ENCODE measurements at regions not wholly inside any gene's neighbourhood (a gene's known extent, or its start where the extent isn't known, plus 50 kb on each side); places are given as distances from the start of the nearest gene placed in this dataset.

- no peaks in the 10 kb centered on the region for H3K79me2 ChIP-seq (ENCODE audit: control insufficient read depth, insufficient read depth, low read length)
- no peak overlapping the region for H3K9ac ChIP-seq (ENCODE audit: control insufficient read depth, extremely low read depth, insufficient read depth, low read length)
- no peak for TF ChIP-seq CTCF (optimal IDR thresholded peaks at IDR 0.05 in 1 of 3, IDR thresholded peaks at IDR 0.05 in 1 of 3, conservative IDR thresholded peaks at IDR 0.05 in 1 of 3; ENCODE audit: extremely low read depth in 1 of 3, insufficient read depth in 2 of 3, low read length in 3 of 3)
- TF ChIP-seq EZH2 (IDR thresholded peaks at IDR 0.05; ENCODE audit: low read length): no peak
- H3K27me3 ChIP-seq (ENCODE audit: control insufficient read depth, extremely low read depth, insufficient read depth, low read length): no peaks in the 10 kb centered on the region
- DNase-seq (ENCODE audit: low read depth, low spot score) (no peak), FAIRE-seq (no peak)
- no peaks in the 10 kb centered on the region for H3K9me1 ChIP-seq (ENCODE audit: control insufficient read depth, extremely low read depth, insufficient read depth, low read length)
- no peaks in the 10 kb centered on the region for H4K20me1 ChIP-seq (ENCODE audit: control insufficient read depth, extremely low read depth, insufficient read depth, low read length)
- H3K4me3 ChIP-seq (ENCODE audit: control insufficient read depth in 2 of 3, extremely low read depth in 1 of 3, insufficient read depth in 2 of 3, low read depth in 1 of 3, low read length in 3 of 3): no peak overlapping the region
- H3K4me1 ChIP-seq (ENCODE audit: control insufficient read depth, extremely low read depth, insufficient read depth, low read length): no peaks in the 10 kb centered on the region
- no peak overlapping the region for H2AFZ ChIP-seq (ENCODE audit: control insufficient read depth, low read length)
- H3K4me2 ChIP-seq (ENCODE audit: control insufficient read depth, extremely low read depth, insufficient read depth, low read depth, low read length): no peak overlapping the region
- dilution Hi-C loops (cut with MboI; ENCODE audit: extremely low pct_ligation_motif_present, low sequenced_read_pairs): no loop called here
- no peaks in the 10 kb centered on the region for H3K9me3 ChIP-seq (ENCODE audit: control insufficient read depth, low read depth, low read length)
- H3K27ac ChIP-seq (ENCODE audit: control insufficient read depth, insufficient read depth, low read length): no peak overlapping the region
- no peaks in the 10 kb centered on the region for H3K36me3 ChIP-seq (ENCODE audit: control insufficient read depth in 2 of 2, extremely low read depth in 1 of 2, insufficient read depth in 2 of 2, low read length in 2 of 2)
Measured at GRCh38 chr20:16942051-16942450, 193.9 kb downstream of the OTOR start.

- Histone ChIP-seq H3K4me2 (ENCODE audit: control insufficient read depth, extremely low read depth, insufficient read depth, low read depth, low read length) (no peak overlapping the region), H3K36me3 (ENCODE audit: control insufficient read depth in 2 of 2, extremely low read depth in 1 of 2, insufficient read depth in 2 of 2, low read length in 2 of 2) (no peaks in the 10 kb centered on the region), H3K27ac (ENCODE audit: control insufficient read depth, insufficient read depth, low read length) (no peak overlapping the region), H3K9me3 (ENCODE audit: control insufficient read depth, low read depth, low read length) (no peaks in the 10 kb centered on the region), H3K4me3 (ENCODE audit: control insufficient read depth in 2 of 3, extremely low read depth in 1 of 3, insufficient read depth in 2 of 3, low read depth in 1 of 3, low read length in 3 of 3) (no peak overlapping the region), H3K4me1 (ENCODE audit: control insufficient read depth, extremely low read depth, insufficient read depth, low read length) (no peaks in the 10 kb centered on the region), H2AFZ (ENCODE audit: control insufficient read depth, low read length) (no peak overlapping the region), H3K27me3 (ENCODE audit: control insufficient read depth, extremely low read depth, insufficient read depth, low read length) (no peaks in the 10 kb centered on the region), H3K79me2 (ENCODE audit: control insufficient read depth, insufficient read depth, low read length) (no peaks in the 10 kb centered on the region), H4K20me1 (ENCODE audit: control insufficient read depth, extremely low read depth, insufficient read depth, low read length) (no peaks in the 10 kb centered on the region), H3K9me1 (ENCODE audit: control insufficient read depth, extremely low read depth, insufficient read depth, low read length) (no peaks in the 10 kb centered on the region), H3K9ac (ENCODE audit: control insufficient read depth, extremely low read depth, insufficient read depth, low read length) (no peak overlapping the region)
- DNase-seq (ENCODE audit: low read depth, low spot score) (no peak), FAIRE-seq (no peak)
- TF ChIP-seq CTCF (optimal IDR thresholded peaks at IDR 0.05 in 1 of 3, IDR thresholded peaks at IDR 0.05 in 1 of 3, conservative IDR thresholded peaks at IDR 0.05 in 1 of 3; ENCODE audit: extremely low read depth in 1 of 3, insufficient read depth in 2 of 3, low read length in 3 of 3) (no peak), EZH2 (IDR thresholded peaks at IDR 0.05; ENCODE audit: low read length) (no peak)
- dilution Hi-C loops (cut with MboI; ENCODE audit: extremely low pct_ligation_motif_present, low sequenced_read_pairs): no loop called here
Measured at GRCh38 chr20:16942756-16943155, 194.6 kb downstream of the OTOR start.

Measured in keratinocyte (primary cell).